ENCODE measurements at regions not wholly inside any gene's neighbourhood (a gene's known extent, or its start where the extent isn't known, plus 50 kb on each side); places are given as distances from the start of the nearest gene placed in this dataset.

- no peak for DNase-seq (ENCODE audit: low read depth)
- no peak overlapping the region for H3K4me3 ChIP-seq (ENCODE audit: low read length)
- TF ChIP-seq CTCF (IDR thresholded peaks at IDR 0.05; ENCODE audit: insufficient read depth, low read depth, low read length, missing control alignments), result no peak
Observed at GRCh38 chr3:95789111-95789510, 1025.3 kb upstream of the EPHA6 start.

- no peak for TF ChIP-seq CTCF (IDR thresholded peaks at IDR 0.05; ENCODE audit: insufficient read depth, low read depth, low read length, missing control alignments)
- H3K4me3 ChIP-seq (ENCODE audit: low read length), result no peak overlapping the region
- DNase-seq (ENCODE audit: low read depth), result no peak
Observed at GRCh38 chr3:95797081-95797480, 1017.3 kb upstream of the EPHA6 start.

- no peak for TF ChIP-seq CTCF (IDR thresholded peaks at IDR 0.05; ENCODE audit: insufficient read depth, low read depth, low read length, missing control alignments)
- peak; percentile 2 for DNase-seq (ENCODE audit: low read depth)
- no peak overlapping the region for H3K4me3 ChIP-seq (ENCODE audit: low read length)
Observed at GRCh38 chr3:95798628-95799027, 1015.8 kb upstream of the EPHA6 start.

GRCh38 chr3:95810462-95810861 is 1003.9 kb upstream of the EPHA6 start:
- H3K4me3 ChIP-seq (ENCODE audit: low read length), result no peak overlapping the region
- no peak for DNase-seq (ENCODE audit: low read depth)
- no peak for TF ChIP-seq CTCF (IDR thresholded peaks at IDR 0.05; ENCODE audit: insufficient read depth, low read depth, low read length, missing control alignments)

- TF ChIP-seq CTCF (IDR thresholded peaks at IDR 0.05; ENCODE audit: insufficient read depth, low read depth, low read length, missing control alignments), result no peak
- DNase-seq (ENCODE audit: low read depth), result peak; percentile 17
- no peak overlapping the region for H3K4me3 ChIP-seq (ENCODE audit: low read length)
Observed at GRCh38 chr3:95813244-95813643, 1001.1 kb upstream of the EPHA6 start.

- no peak overlapping the region for H3K4me3 ChIP-seq (ENCODE audit: low read length)
- no peak for DNase-seq (ENCODE audit: low read depth)
- no peak for TF ChIP-seq CTCF (IDR thresholded peaks at IDR 0.05; ENCODE audit: insufficient read depth, low read depth, low read length, missing control alignments)
Observed at GRCh38 chr3:95815828-95816227, 998.6 kb upstream of the EPHA6 start.

GRCh38 chr3:95826419-95826818 is 988.0 kb upstream of the EPHA6 start:
- no peak overlapping the region for H3K4me3 ChIP-seq (ENCODE audit: low read length)
- no peak for TF ChIP-seq CTCF (IDR thresholded peaks at IDR 0.05; ENCODE audit: insufficient read depth, low read depth, low read length, missing control alignments)
- no peak for DNase-seq (ENCODE audit: low read depth)

Data from epithelial cell of esophagus (primary cell).